Transverse colon (tissue), 4 donors: ENCODE measurements at regions not wholly inside any gene's neighbourhood (a gene's known extent, or its start where the extent isn't known, plus 50 kb on each side); places are given as distances from the start of the nearest gene placed in this dataset.

Source experiments
- DNase-seq: peaks from one replicate; pipeline ENCODE4 v3.0.0-alpha.2; 2019
- H3K27ac ChIP-seq, 4 donors: fragments of 200-600 bp; sonication (generic); 2 replicates each; pipeline ENCODE4 v1.5.1; 2016 to 2018; ENCODE audit warnings: inconsistent platforms in 4 of 4
- H3K27me3 ChIP-seq: fragments of 200-600 bp; sonication (generic); 2 replicates; pipeline ENCODE4 v1.5.1; 2017; ENCODE audit warnings: inconsistent platforms
- H3K36me3 ChIP-seq, 4 donors: fragments of 200-600 bp; sonication (generic); 2 replicates each; pipeline ENCODE4 v1.5.1; 2017 to 2019; ENCODE audit warnings: inconsistent platforms in 4 of 4
- H3K4me1 ChIP-seq, 4 donors: fragments of 200-600 bp; sonication (generic); 2 replicates each; pipeline ENCODE4 v1.5.1; 2017 to 2020; ENCODE audit warnings: inconsistent platforms in 4 of 4
- H3K4me3 ChIP-seq, 4 donors: fragments of 200-600 bp; sonication (generic); 1 replicate in 1 of 4; 2 replicates in 3 of 4; pipeline versions ENCODE4 v1.5.1 to v1.6.1; 2017 to 2019; ENCODE audit warnings: inconsistent platforms in 4 of 4
- H3K9me3 ChIP-seq, 2 donors: fragments of 200-600 bp; sonication (generic); 2 replicates each; pipeline ENCODE4 v1.5.1; 2017 to 2019; ENCODE audit warnings: inconsistent platforms in 2 of 2
- CTCF ChIP-seq, 5 experiments: fragments of 200-600 bp in 3 of 5; fragments of 450-650 bp in 2 of 5; sonication (generic) in 3 of 5; IDR thresholded peaks; 1 replicate in 2 of 5; 2 replicates in 3 of 5; pipeline ENCODE4 v1.5.1; 2016 to 2017; ENCODE audit warnings: antibody characterized with exemption in 5 of 5, inconsistent platforms in 3 of 5, mild to moderate bottlenecking in 2 of 5, moderate library complexity in 1 of 5
- EP300 ChIP-seq: sonication (generic); formaldehyde crosslinking; IDR thresholded peaks from one replicate; pipeline ENCODE4 v1.6.1; 2017; ENCODE audit warnings: antibody characterized with exemption, low read depth
- POLR2A ChIP-seq: fragments of 450-650 bp; IDR thresholded peaks from one replicate; pipeline ENCODE4 v1.6.1; 2016; ENCODE audit warnings: antibody characterized with exemption, mild to moderate bottlenecking, moderate library complexity
- POLR2AphosphoS5 ChIP-seq, 3 donors: sonication (generic); formaldehyde crosslinking; IDR thresholded peaks; one replicate each; pipeline ENCODE4 v1.6.1; 2016; ENCODE audit warnings: antibody characterized with exemption in 3 of 3
- WGBS, 2 donors: methylation state at CpG; one replicate each; pipeline ENCODE4 v1.1.5; 2018; ENCODE audit warnings: low coverage in 1 of 2; 5-methylcytosine and 5-hydroxymethylcytosine counted together
- in situ Hi-C, 4 donors: fragments of 200-750 bp; cut with MboI; loops; one replicate each; pipeline versions ENCODE4 v1.15.0 to v1.15.1; 2017; ENCODE audit warnings: low sequenced_read_pairs in 3 of 4, low pct_ligation_motif_present in 1 of 4, low pct_unique_long_range_greater_than_20kb in 1 of 4
- intact Hi-C: fragments of 100-400 bp; cut with DNase I; formaldehyde crosslinking; loops from one replicate; pipeline ENCODE4 v1.15.1; 2023; ENCODE audit warnings: low total_unique reads

DNA sequence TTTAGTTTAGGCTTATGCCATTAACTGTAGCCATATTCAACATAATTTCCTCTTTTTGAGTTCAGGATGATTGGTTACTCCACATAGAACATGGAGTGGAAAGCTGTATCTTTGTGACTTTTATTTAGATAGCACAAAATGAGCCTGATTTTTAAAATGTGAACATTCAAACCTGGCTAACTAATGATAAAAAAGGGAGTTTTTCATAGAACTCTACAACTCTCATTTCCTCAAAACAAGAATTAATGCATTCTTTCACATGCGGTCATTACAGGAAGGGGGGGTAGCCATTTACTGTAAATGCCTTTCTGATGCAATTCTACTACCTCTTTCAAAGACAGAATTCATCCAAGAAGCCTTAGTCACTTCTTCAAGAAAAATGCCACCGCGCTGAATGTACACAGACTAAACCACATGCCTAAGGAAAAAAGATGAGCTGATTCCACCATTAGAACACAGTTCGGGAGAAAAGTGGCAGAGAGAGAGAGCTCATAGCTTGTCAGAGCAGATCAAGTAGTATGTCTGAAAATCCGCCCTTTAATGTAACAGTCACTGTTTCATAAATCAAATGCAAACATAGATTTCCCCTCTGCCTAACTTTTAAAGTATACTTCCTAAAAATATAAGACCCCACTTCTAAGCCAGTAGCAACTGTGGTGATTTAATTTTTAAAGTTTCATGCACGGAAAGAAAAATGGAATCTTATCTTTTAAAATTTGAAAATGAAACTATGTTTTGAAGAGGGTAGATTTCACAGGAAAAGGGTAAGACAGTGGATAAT is 226.4 kb upstream of the KLF14 start:
- in situ Hi-C loops (no loop called here), intact Hi-C loops (no loop called here)
- Histone ChIP-seq H3K4me3 (peak overlapping the region in 1 of 4 donors; percentile 21), H3K36me3 (peaks cover 0 to 6% (median 3%) of the 10 kb centered on the region in 4 donors), H3K9me3 (no peaks in the 10 kb centered on the region), H3K27me3 (no peaks in the 10 kb centered on the region), H3K4me1 (peaks cover 8 to 51% (median 24%) of the 10 kb centered on the region in 4 donors), H3K27ac (peak overlapping the region; percentile 36 to 73 (median 52))
- 60 to 66% methylated on average over 5 to 6 of the region's 6 CpGs for WGBS, 2 donors
- TF ChIP-seq CTCF (IDR thresholded peaks at IDR 0.05) (no peak), POLR2A (no peak), POLR2AphosphoS5 (IDR thresholded peaks at IDR 0.05) (no peak), EP300 (no peak)
- DNase-seq, result no peak

DNA sequence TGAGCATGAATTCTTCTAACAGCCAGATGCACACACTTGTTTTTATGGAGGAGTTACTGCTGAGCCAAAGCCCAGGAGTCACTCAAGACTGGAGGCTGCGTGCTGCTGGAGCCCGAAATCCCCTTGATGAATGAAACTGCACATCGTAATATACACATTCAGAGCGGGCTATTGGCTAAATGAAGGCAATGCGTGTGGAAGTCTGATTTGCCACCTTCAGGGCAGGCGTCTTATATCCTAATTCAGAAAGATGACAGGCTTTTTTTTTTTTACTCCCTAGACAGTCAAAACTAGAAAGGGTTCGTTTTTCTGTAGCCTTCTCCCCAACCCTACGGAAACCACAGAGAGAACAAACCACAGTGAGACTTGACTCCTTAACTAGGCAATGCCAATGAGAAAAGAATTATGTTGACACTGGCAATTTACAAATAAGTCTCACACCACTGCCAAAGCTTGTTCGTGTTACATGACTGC is 227.2 kb upstream of the KLF14 start:
- DNase-seq, result peak; percentile 40
- Histone ChIP-seq H3K4me3 (peak overlapping the region in 1 of 4 donors; percentile 21), H3K9me3 (no peaks in the 10 kb centered on the region), H3K27ac (peak overlapping the region; percentile 36 to 73 (median 52)), H3K36me3 (peaks cover 0 to 6% (median 3%) of the 10 kb centered on the region in 4 donors), H3K4me1 (peaks cover 8 to 44% (median 22%) of the 10 kb centered on the region in 4 donors), H3K27me3 (no peaks in the 10 kb centered on the region)
- no peak for TF ChIP-seq EP300
- no peak for TF ChIP-seq POLR2AphosphoS5 (IDR thresholded peaks at IDR 0.05)
- TF ChIP-seq CTCF (IDR thresholded peaks at IDR 0.05), result no peak
- no peak for TF ChIP-seq POLR2A
- intact Hi-C loops, result no loop called here
- 50 to 53% methylated on average over 5 to 9 of the region's 9 CpGs for WGBS, 2 donors
- in situ Hi-C loops, result no loop called here

GRCh38 chr7:130962109-130962508 is 228.1 kb upstream of the KLF14 start:
- no peak for TF ChIP-seq CTCF (IDR thresholded peaks at IDR 0.05)
- no peak for TF ChIP-seq EP300
- TF ChIP-seq POLR2AphosphoS5 (IDR thresholded peaks at IDR 0.05), result no peak
- 78 to 94% methylated on average over 1 to 2 of the region's 2 CpGs for whole genome bisulfite sequencing, 2 donors
- no peak for DNase-seq
- Histone ChIP-seq H3K4me1 (peaks cover 0 to 35% (median 14%) of the 10 kb centered on the region in 4 donors), H3K27ac (peak overlapping the region in 1 of 4 donors; percentile 21), H3K36me3 (peaks cover 0 to 6% (median 3%) of the 10 kb centered on the region in 4 donors), H3K9me3 (no peaks in the 10 kb centered on the region), H3K27me3 (no peaks in the 10 kb centered on the region), H3K4me3 (no peak overlapping the region)
- intact Hi-C loops (no loop called here), in situ Hi-C loops (no loop called here)

DNA sequence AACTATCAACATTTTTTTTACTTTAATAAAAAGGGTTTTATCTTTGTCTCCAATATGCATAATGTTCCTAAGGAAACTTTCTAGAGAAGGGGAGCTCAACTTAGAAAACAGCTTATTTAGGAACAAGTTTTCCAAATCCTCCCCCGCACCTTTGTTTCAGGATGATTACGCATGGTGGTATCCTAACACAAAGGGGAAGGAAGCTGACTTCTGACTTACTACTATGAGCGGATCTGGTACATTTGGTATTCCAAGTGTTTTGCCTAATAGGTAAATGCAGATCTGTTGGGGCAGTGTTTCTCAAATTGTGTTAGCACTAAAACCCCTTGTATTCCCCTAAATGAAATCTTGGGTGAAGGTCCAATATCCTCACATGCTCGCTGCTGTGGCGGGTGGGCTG is 229.3 kb upstream of the KLF14 start:
- WGBS, 2 donors, result 88 to 92% methylated on average over 4 to 5 of the region's 5 CpGs
- TF ChIP-seq POLR2AphosphoS5 (IDR thresholded peaks at IDR 0.05) (no peak), CTCF (IDR thresholded peaks at IDR 0.05) (no peak), EP300 (no peak), POLR2A (no peak)

More for the DNA sequence above, 229.3 kb upstream of the KLF14 start:
- Histone ChIP-seq H3K9me3 (no peaks in the 10 kb centered on the region), H3K27me3 (no peaks in the 10 kb centered on the region), H3K36me3 (peaks cover 0 to 6% (median 3%) of the 10 kb centered on the region in 4 donors), H3K4me1 (peaks cover 0 to 34% (median 12%) of the 10 kb centered on the region in 4 donors), H3K27ac (no peak overlapping the region), H3K4me3 (no peak overlapping the region)
- DNase-seq, result no peak
- in situ Hi-C loops (no loop called here), intact Hi-C loops (no loop called here)
